Ishikawa (cell line): ENCODE measurements at regions not wholly inside any gene's neighbourhood (a gene's known extent, or its start where the extent isn't known, plus 50 kb on each side); places are given as distances from the start of the nearest gene placed in this dataset.

Source experiments
- CEBPB ChIP-seq: IDR thresholded peaks from 2 replicates; pipeline ENCODE4 v1.6.1; 2012
- CREB1 ChIP-seq: IDR thresholded peaks from 2 replicates; pipeline ENCODE4 v1.6.1; 2012; ENCODE audit warnings: low read depth
- EGR1 ChIP-seq: IDR thresholded peaks from 2 replicates; pipeline ENCODE4 v1.6.1; 2012
- EP300 ChIP-seq: IDR thresholded peaks from 2 replicates; pipeline ENCODE4 v1.6.1; 2012; ENCODE audit warnings: borderline replicate concordance
- MAX ChIP-seq: IDR thresholded peaks from 2 replicates; pipeline ENCODE4 v1.6.1; 2012
- NFIC ChIP-seq: IDR thresholded peaks from 2 replicates; pipeline ENCODE4 v1.6.1; 2012
- RAD21 ChIP-seq: IDR thresholded peaks from 2 replicates; pipeline ENCODE4 v1.6.1; 2012; ENCODE audit warnings: low read depth
- REST ChIP-seq: IDR thresholded peaks from 2 replicates; pipeline ENCODE4 v1.6.1; 2012; ENCODE audit warnings: low read depth, mild to moderate bottlenecking
- TAF1 ChIP-seq: IDR thresholded peaks from 2 replicates; pipeline ENCODE4 v1.6.1; 2012; ENCODE audit warnings: low read depth, mild to moderate bottlenecking
- TCF12 ChIP-seq: IDR thresholded peaks from 2 replicates; pipeline ENCODE4 v1.6.1; 2012; ENCODE audit warnings: low read depth
- ZBTB7A ChIP-seq: IDR thresholded peaks from 2 replicates; pipeline ENCODE4 v1.6.1; 2012; ENCODE audit warnings: low read depth

- TF ChIP-seq EP300, result no peak
- TF ChIP-seq TCF12, result no peak
- TF ChIP-seq TAF1, result no peak
- no peak for TF ChIP-seq MAX
- no peak for TF ChIP-seq NFIC
- TF ChIP-seq EGR1, result no peak
- no peak for TF ChIP-seq REST
- no peak for TF ChIP-seq RAD21
- TF ChIP-seq ZBTB7A, result no peak
- TF ChIP-seq CREB1, result no peak
- TF ChIP-seq CEBPB, result no peak
Observed at GRCh38 chrX:5100004-5100403, 1128.7 kb downstream of the NLGN4X start.
